ENCODE measurements at regions not wholly inside any gene's neighbourhood (a gene's known extent, or its start where the extent isn't known, plus 50 kb on each side); places are given as distances from the start of the nearest gene placed in this dataset.

- TF ChIP-seq, protein P1, sequence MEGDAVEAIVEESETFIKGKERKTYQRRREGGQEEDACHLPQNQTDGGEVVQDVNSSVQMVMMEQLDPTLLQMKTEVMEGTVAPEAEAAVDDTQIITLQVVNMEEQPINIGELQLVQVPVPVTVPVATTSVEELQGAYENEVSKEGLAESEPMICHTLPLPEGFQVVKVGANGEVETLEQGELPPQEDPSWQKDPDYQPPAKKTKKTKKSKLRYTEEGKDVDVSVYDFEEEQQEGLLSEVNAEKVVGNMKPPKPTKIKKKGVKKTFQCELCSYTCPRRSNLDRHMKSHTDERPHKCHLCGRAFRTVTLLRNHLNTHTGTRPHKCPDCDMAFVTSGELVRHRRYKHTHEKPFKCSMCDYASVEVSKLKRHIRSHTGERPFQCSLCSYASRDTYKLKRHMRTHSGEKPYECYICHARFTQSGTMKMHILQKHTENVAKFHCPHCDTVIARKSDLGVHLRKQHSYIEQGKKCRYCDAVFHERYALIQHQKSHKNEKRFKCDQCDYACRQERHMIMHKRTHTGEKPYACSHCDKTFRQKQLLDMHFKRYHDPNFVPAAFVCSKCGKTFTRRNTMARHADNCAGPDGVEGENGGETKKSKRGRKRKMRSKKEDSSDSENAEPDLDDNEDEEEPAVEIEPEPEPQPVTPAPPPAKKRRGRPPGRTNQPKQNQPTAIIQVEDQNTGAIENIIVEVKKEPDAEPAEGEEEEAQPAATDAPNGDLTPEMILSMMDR (IDR thresholded peaks at IDR 0.05; ENCODE audit: control extremely low read depth, extremely low read depth) = no peak
- 62 to 68% methylated on average over 4 of the region's 4 CpGs for WGBS, 2 donors
- no peaks in the 10 kb centered on the region for H3K4me1 ChIP-seq (ENCODE audit: control insufficient read depth in 5 of 5, insufficient read depth in 5 of 5, low read length in 5 of 5)
- no peaks in the 10 kb centered on the region for H3K9me3 ChIP-seq (ENCODE audit: control insufficient read depth in 4 of 4, insufficient read depth in 3 of 4, low read length in 3 of 4)
- no peak overlapping the region for H3K9ac ChIP-seq (ENCODE audit: insufficient read depth in 1 of 2, low read length in 2 of 2)
- ATAC-seq (ENCODE audit: insufficient read depth, low FRiP score) (no peak), DNase-seq (no peak)
- no peaks in the 10 kb centered on the region for H3K27me3 ChIP-seq (ENCODE audit: control insufficient read depth in 3 of 3, insufficient read depth in 3 of 3, low read length in 2 of 3)
- H3K27ac ChIP-seq (ENCODE audit: low read depth in 1 of 2, low read length in 1 of 2) = no peak overlapping the region
- H3K4me3 ChIP-seq = no peak overlapping the region
- no peaks in the 10 kb centered on the region for H3K36me3 ChIP-seq (ENCODE audit: control insufficient read depth in 4 of 4, insufficient read depth in 4 of 4, low read length in 4 of 4)
Observed at GRCh38 chr14:26791117-26791806, 193.4 kb upstream of the NOVA1 start.

DNA sequence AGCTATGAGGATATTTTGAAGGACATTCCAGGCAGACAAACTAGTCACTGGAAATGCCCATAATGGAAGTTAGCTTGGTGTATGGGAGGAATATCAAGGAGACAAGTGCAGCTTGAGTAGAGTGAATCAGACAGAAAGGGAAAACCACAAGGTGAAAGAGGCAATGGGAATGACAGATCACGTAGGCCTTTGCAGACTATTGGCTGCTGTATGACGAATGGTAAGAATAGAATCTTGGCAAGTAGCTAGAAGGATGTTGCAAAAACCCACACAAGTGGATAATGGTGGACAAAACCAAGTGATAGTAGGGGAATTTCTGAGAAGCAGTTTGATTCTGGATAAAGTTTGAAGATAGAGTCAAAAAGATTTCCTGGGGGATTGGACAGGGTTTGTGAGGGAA, 196.9 kb upstream of the NOVA1 start:
- DNase-seq (no peak), ATAC-seq (ENCODE audit: insufficient read depth, low FRiP score) (no peak)
- TF ChIP-seq, protein P1 (IDR thresholded peaks at IDR 0.05; ENCODE audit: control extremely low read depth, extremely low read depth) = no peak
- WGBS, 2 donors = 66 to 79% methylated on average over 2 of the region's 2 CpGs
- no peak overlapping the region for H3K9ac ChIP-seq (ENCODE audit: insufficient read depth in 1 of 2, low read length in 2 of 2)
- no peaks in the 10 kb centered on the region for H3K9me3 ChIP-seq (ENCODE audit: control insufficient read depth in 4 of 4, insufficient read depth in 3 of 4, low read length in 3 of 4)
- no peak overlapping the region for H3K4me3 ChIP-seq
- H3K27ac ChIP-seq (ENCODE audit: low read depth in 1 of 2, low read length in 1 of 2) = no peak overlapping the region
- H3K36me3 ChIP-seq (ENCODE audit: control insufficient read depth in 4 of 4, insufficient read depth in 4 of 4, low read length in 4 of 4) = no peaks in the 10 kb centered on the region
- H3K27me3 ChIP-seq (ENCODE audit: control insufficient read depth in 3 of 3, insufficient read depth in 3 of 3, low read length in 2 of 3) = no peaks in the 10 kb centered on the region
- no peaks in the 10 kb centered on the region for H3K4me1 ChIP-seq (ENCODE audit: control insufficient read depth in 5 of 5, insufficient read depth in 5 of 5, low read length in 5 of 5)

DNA sequence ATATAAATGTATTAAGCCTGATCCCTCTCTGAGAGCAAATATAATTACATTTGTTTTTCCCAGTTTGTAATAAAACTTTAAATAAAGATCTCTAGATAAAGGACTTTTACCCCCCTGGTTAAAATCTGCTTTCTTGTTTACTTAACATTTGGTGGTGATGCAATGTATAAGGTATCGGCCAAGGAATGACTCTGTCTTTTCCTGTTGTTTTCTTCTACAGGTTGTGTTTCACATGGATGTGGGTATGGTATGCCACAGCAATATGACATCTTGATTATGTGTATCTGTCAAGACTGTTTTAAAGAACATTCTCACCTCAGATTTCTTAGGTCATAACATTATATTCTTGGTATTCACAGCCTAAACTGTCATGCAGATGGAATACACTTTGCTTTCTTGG, 210.6 kb upstream of the NOVA1 start:
- H3K36me3 ChIP-seq (ENCODE audit: control insufficient read depth in 4 of 4, insufficient read depth in 4 of 4, low read length in 4 of 4) = no peaks in the 10 kb centered on the region
- peaks cover 0 to 7% (median under 1%) of the 10 kb centered on the region in 4 donors for H3K9me3 ChIP-seq (ENCODE audit: control insufficient read depth in 4 of 4, insufficient read depth in 3 of 4, low read length in 3 of 4)
- no peaks in the 10 kb centered on the region for H3K4me1 ChIP-seq (ENCODE audit: control insufficient read depth in 5 of 5, insufficient read depth in 5 of 5, low read length in 5 of 5)
- H3K4me3 ChIP-seq = no peak overlapping the region
- ATAC-seq (ENCODE audit: insufficient read depth, low FRiP score) (no peak), DNase-seq (no peak)
- WGBS, 2 donors = 41 to 67% methylated on average over 1 of the region's 1 CpG
- no peak overlapping the region for H3K9ac ChIP-seq (ENCODE audit: insufficient read depth in 1 of 2, low read length in 2 of 2)
- no peak overlapping the region for H3K27ac ChIP-seq (ENCODE audit: low read depth in 1 of 2, low read length in 1 of 2)
- TF ChIP-seq, protein P1 (IDR thresholded peaks at IDR 0.05; ENCODE audit: control extremely low read depth, extremely low read depth) = no peak
- H3K27me3 ChIP-seq (ENCODE audit: control insufficient read depth in 3 of 3, insufficient read depth in 3 of 3, low read length in 2 of 3) = no peaks in the 10 kb centered on the region

- H3K36me3 ChIP-seq (ENCODE audit: control insufficient read depth in 4 of 4, insufficient read depth in 4 of 4, low read length in 4 of 4) = no peaks in the 10 kb centered on the region
- no peak for DNase-seq
- no peaks in the 10 kb centered on the region for H3K4me1 ChIP-seq (ENCODE audit: control insufficient read depth in 5 of 5, insufficient read depth in 5 of 5, low read length in 5 of 5)
- TF ChIP-seq, protein P1 (IDR thresholded peaks at IDR 0.05; ENCODE audit: control extremely low read depth, extremely low read depth) = no peak
- peaks cover 0 to 2% (median under 1%) of the 10 kb centered on the region in 4 donors for H3K9me3 ChIP-seq (ENCODE audit: control insufficient read depth in 4 of 4, insufficient read depth in 3 of 4, low read length in 3 of 4)
- no peak overlapping the region for H3K4me3 ChIP-seq
- H3K27me3 ChIP-seq (ENCODE audit: control insufficient read depth in 3 of 3, insufficient read depth in 3 of 3, low read length in 2 of 3) = no peaks in the 10 kb centered on the region
- H3K9ac ChIP-seq (ENCODE audit: insufficient read depth in 1 of 2, low read length in 2 of 2) = no peak overlapping the region
- ATAC-seq (ENCODE audit: insufficient read depth, low FRiP score) = no peak
- H3K27ac ChIP-seq (ENCODE audit: low read depth in 1 of 2, low read length in 1 of 2) = no peak overlapping the region
Observed at GRCh38 chr14:26810631-26811030, 212.8 kb upstream of the NOVA1 start.

Data from lung (tissue), 11 donors.